ENCODE measurements at regions not wholly inside any gene's neighbourhood (a gene's known extent, or its start where the extent isn't known, plus 50 kb on each side); places are given as distances from the start of the nearest gene placed in this dataset.

DNA sequence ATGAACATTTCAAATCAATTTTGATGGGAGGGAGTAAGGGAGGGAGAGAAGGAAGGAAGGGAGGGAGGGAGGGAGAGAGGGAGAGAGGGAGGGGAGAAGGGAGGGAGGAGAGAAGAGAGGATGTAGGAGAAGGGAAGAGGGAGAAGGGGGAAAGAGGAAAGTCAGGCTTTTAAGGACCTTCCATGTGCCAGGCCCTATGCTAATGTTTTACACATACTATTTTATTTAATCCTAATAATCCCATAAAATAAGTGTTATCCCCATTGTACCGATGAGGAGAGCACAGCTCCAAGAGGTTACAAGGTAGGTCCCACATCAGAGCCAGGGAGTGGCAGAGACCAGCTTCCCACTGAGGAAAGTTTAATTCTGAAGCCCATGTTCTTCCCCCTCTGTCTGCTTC lies 341.9 kb downstream of the RAB28 start:
- TF ChIP-seq, protein P1, sequence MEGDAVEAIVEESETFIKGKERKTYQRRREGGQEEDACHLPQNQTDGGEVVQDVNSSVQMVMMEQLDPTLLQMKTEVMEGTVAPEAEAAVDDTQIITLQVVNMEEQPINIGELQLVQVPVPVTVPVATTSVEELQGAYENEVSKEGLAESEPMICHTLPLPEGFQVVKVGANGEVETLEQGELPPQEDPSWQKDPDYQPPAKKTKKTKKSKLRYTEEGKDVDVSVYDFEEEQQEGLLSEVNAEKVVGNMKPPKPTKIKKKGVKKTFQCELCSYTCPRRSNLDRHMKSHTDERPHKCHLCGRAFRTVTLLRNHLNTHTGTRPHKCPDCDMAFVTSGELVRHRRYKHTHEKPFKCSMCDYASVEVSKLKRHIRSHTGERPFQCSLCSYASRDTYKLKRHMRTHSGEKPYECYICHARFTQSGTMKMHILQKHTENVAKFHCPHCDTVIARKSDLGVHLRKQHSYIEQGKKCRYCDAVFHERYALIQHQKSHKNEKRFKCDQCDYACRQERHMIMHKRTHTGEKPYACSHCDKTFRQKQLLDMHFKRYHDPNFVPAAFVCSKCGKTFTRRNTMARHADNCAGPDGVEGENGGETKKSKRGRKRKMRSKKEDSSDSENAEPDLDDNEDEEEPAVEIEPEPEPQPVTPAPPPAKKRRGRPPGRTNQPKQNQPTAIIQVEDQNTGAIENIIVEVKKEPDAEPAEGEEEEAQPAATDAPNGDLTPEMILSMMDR (IDR thresholded peaks at IDR 0.05; ENCODE audit: poor library complexity, severe bottlenecking): no peak
- TF ChIP-seq EZH2 (IDR thresholded peaks at IDR 0.05; ENCODE audit: borderline replicate concordance, insufficient read depth, low read length, poor library complexity, severe bottlenecking) (no peak), POLR2AphosphoS5 (IDR thresholded peaks at IDR 0.05) (no peak), RAD21 (conservative IDR thresholded peaks at IDR 0.05) (no peak), MXI1 (conservative IDR thresholded peaks at IDR 0.05; ENCODE audit: poor library complexity, severe bottlenecking) (no peak)
